ENCODE measurements at regions not wholly inside any gene's neighbourhood (a gene's known extent, or its start where the extent isn't known, plus 50 kb on each side); places are given as distances from the start of the nearest gene placed in this dataset.
"Not testable (repeated sequence)": the region's sequence is repeated elsewhere in the genome, so short reads cannot be mapped to it uniquely, and the experiment has no call there.

DNA sequence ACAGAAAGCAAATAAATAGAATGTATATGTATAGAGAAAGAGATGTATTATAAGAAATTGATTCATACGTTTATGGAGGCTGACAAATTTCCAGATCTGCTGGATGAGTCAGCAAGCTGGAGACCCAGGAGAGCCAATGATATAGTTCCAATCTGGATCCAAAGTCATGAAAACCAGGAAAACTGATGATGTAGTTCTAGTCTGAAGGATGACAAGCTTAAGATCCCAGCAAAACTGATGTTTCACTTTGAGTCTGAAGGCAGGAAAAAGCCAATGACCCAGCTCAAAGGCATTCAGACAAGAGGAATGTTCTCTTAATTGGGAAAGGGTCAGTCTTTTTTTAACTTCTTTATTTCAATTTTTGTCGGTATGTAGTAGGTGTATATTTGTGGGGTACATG is 102.6 kb downstream of the LHFPL1 start:
- DNase-seq: no peak

DNA sequence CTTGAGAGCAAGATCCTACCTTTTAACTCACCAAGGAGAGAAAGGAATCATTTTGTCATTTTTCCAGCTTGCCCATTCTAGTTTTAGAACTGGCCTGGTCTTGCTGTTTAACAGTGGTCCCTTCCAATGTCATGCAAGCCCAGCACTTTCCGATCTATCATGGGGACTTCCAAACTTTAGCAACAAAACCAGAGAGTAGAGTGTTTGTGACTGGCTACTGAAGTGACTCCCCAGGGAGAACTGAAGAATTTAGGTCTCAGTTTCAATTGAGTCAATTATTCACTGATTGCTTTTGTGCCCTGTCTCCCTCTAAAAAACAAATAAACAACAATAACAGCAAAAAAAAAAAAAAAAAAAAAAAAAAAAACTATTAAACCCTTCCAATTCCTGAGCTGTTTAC is 108.3 kb downstream of the LHFPL1 start:
- no peak for DNase-seq

DNA sequence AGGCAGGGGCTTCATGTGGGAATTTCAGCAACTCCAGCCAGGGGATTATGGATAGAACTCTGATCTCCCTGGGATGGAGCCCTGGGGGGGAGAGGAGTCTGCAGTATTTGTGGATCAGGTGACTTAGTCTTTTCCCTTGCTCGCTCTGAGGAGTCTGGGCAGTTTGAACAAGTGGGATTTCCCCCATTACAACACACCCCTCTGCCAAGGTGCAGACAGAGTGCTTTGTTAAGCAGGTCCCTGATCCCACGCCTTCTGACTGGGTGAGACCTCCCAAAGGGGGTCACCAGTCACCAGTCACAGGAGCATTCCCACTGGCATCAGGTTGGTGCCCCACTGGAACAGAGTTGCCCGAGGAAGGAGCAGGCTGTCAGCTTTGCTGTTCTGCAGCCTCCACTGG is 123.9 kb downstream of the LHFPL1 start:
- no peak for DNase-seq

DNA sequence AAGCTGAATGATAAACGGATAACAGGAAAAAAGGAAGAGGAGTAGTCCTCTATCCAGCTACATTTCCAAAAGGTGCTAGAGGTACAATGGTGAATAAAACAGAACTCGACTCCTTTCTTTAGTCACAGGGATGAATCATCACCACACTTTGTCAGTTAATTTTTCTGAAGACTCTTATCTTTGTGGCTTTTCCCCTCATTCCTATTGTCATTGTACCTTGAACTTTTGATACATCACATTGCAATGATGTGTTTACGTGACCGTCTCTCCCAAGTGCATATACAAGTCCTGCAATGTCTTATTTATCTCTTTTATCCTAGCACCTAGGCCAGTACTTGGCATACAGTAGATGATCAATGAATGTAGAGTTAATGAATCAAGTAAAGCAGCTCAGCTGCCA is 134.7 kb downstream of the LHFPL1 start:
- no peak for DNase-seq

DNA sequence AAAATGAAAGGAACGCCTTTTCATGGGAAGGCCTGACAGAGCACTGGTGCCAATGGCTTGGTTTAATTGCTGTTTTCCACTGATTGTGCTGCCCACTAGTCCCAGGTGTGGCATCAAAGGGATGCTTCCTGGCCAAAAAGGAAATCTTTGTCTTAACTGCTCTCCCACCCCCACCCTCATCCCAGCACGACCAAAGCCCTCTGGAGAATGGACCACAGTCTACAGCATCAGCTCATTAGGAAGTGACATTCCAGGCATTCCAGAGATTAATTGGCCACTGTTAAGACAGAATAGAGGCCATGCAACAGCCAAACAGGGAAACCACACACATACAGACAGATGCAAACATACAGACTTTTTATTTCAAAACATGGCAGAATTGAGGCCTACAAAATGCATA is 143.2 kb downstream of the LHFPL1 start:
- DNase-seq: no peak

DNA sequence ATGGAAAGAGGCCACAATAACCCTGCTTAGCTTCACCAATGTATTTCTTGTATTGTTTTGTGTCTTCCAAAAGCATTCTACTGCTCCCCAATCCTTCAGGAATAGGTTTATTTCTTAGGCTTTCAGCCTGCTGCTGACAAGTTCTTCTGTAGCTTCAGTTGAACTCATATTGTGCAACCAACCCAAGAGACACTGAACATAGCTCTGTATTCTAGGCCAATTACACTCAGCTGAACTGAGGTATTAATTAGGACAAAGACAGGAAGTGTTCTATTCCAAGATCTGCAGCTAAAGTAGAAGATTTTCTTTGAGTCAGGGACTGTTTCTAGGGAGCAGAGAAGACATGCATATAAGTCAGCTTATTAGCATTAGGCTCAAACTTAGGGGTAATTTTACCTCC is 151.8 kb downstream of the LHFPL1 start:
- no peak for DNase-seq

DNA sequence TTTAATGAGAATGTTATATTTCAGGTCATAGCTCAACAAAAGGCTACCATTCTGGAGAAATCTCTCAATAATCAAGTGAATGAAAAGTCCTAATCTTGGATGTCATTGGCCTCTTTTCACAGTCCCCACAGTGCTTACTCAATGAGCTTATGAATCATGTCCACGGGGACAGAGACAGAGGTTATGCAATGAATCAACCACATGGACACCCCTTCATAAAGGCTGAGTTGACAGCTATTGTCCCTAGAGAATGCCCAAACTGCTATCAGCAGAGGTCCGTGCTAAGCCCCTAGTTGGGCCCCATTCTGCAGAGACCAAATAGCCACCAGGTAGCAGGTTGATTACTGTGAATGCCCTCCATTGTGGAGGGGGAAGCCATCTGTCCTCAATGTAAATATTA is 158.1 kb downstream of the LHFPL1 start:
- peak; percentile 44 to 45 for DNase-seq

DNA sequence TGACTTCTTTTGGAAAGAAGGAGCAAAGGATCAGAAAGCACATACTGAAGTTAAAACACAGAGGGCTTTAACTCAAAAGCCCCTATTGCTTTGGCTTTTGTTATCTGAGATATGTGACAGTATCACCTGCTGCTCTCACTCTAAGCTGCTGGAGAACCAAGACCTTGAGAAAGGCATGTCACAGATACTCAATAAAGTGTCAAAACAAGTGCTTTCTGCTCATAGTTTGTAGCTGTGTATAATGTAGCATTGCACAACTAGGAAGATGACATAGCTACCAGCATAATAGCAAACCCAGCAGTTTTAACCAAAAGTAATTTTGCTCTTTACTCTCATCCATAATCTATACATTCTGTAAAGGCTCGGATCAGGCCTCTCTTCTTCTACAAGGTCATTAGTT is 159.6 kb downstream of the LHFPL1 start:
- DNase-seq: no peak

DNA sequence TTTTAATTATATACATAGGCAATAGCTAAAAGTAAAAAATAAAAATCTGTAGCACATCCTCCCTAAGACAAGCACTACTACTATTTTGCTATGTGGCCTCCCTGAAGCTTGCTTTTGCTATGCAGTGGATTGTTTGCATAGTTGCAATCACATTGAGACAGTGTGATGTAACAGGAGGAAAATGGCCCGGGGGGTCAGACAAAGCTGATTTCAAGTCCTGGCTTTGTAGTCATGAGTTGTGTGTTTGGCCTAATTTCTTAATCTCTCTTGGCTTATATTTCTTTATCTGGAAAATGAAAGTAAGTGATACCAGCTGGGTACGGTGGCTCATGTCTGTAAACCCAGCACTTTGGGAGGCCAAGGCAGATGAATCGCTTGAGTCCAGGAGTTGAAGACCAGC is 166.6 kb downstream of the LHFPL1 start:
- DNase-seq: no peak

DNA sequence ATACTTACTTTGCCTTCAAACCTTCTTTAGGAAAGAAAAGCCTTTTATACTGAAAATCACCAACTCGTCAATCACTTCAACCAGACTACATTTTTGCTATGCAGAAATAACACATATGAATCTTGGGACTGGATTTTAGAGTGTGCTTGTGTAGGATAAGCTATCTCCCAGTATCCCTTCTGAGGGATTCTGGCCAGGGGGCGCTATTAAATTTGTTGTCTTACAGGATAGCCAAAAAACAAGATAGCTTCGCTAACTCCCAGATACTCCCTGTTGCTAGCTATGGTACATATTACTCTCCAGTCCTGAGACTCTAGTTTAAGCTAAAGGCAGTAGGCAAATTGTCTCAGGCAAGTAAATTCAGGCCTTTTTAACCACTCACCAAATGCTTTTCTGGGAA is 167.2 kb downstream of the LHFPL1 start:
- DNase-seq: no peak

DNA sequence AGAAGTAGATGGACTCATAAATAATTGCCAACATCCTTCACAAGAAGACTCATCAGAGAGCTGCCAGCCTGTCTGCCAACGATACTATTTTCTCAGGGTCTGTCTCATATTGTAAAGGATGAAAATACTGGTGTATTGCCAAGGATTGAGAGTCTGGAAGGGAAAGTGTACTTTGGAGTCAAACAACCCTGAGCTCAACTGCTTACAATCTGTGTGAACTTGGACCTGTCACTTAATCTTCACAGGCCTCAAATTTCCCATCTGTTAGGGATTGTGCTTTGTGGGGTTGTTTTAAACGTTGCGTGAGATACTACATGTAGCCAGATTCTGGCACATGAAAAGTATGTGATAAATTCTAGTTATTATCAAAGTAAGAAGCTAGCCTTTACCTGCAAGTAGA is 169.1 kb downstream of the LHFPL1 start:
- DNase-seq: no peak

DNA sequence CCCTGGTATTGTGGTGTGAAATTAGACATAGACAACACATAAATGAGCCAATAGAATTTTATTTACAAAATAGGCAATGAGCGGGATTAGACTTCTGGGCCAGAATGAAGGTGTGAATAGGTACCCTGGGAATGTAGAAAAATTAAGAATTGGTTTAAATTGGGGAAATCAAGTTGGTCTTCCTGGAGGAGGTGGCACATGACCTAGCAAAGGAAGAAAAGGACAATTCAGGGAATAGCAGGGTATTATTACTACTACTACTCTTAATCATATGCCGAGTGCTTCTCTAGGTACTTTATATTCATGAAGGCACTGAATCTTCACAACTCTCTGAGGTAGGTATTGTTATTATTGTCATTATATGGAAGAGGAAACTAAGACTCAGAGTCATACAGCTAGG is 202.1 kb downstream of the LHFPL1 start:
- no peak for DNase-seq

DNA sequence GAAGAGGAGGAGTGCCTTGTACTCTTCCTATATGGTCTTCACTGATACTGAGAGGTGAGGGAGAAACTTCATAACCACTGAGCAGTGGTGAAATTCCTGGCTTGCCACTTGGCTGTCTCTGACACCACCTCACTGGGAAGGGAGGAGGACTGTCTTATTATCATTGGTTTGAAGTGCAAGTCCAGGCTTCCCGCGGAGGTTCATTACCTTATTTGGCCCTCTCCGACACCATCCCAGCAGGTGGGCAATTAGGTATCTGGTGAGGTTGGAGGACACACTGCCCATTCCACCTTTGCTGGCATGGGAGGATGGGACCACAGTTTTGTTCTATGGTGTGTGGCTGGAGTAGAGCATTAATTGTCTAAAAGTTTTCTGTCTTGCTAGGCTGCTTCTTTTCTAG is 206.1 kb downstream of the LHFPL1 start:
- DNase-seq: no peak

DNA sequence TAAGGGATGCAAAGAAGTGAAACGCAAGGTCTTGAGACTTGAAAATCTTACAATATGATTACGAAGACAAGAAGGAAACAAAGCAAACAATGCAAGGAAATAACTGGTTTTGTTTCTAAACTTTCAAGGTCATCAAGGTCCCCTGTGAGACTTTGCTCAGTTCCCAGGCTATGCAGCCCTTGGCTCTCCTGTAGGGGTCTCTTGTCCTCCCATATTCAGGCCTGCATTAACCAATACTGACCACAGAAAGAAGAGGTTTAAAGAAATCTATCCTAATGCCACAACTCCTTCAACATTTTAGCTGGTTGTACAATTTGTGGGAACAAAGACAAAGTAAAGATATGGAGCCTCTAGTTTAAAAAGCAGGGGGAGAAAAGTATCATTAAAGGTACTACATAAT is 209.2 kb downstream of the LHFPL1 start:
- DNase-seq: no peak

DNA sequence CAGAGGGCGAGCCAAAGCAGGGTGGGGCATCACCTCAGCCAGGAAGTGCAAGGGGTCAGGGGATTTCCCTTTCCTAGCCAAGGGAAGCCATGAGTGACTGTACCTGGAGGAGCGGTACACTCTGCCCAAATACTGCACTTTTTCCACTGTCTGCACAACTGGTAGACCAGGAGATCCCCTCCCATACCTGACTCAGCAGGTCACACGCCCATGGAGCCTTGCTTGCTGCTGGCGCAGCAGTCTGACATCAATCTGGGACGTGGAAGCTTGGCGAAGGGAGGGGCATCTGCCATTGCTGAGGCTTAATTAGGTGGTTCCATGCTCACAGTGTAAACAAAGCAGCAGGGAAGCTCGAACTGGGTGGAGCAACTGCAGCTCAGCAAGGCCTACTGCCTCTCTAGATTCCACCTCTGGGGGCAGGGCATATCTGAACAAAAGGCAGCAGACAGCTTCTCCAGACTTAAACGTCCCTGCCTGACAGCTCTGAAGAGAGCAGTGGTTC is 217.7 kb downstream of the LHFPL1 start:
- DNase-seq: not testable (repeated sequence)

DNA sequence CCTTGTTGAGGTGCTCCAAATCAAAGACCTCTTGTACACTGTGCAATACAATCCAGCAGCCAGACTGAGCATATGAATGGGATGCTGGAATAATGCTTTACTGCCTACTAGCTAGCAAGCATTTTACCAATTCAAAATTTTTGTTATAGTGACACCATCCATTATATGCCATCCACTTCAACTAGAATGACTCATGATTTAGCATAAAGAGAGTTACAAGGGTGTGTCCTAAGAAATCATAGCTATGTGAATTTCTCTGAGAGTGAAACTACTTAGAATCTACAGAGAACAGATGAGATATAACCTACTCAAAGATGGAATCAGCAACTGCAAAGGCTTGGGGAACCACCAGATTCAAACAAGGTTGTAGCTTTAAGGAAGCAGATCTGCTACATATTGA is 221.9 kb downstream of the LHFPL1 start:
- DNase-seq: no peak

DNA sequence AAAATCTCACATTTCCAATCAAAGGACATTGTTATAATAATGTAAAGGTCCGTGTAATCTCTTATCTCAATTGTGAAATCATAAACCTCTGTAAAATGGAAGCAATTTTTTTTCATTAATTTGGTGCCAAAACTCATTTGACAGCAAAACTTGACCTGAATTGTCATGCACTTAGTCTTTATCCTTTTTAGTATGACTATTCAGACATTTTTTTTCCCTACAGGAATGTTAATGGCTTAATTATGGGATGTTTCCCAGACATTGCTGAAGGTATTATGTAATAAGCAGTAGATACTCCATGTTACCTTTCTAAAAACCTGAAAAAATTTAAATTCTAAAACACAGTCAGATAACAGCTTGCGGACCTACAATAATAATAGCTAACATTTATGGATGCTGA is 228.9 kb downstream of the LHFPL1 start:
- no peak for DNase-seq

DNA sequence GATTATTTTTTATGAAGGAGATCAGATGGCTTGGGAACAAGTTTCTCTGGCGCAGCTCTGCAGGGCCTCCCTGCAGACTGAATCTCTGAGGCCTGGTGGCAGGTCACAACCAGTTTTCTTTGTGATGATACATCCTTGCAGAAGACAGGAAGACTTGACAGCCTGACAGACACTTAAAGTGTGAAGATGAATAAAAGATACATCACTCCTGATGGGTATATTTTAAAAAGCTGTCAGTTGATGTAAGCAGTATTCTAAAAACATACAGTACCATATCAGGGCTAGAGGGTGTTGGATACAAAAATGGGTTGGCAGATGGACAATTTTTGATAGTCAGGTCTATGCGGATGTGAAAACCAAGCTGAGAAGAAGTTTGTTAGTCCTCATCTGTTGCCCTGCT is 239.5 kb downstream of the LHFPL1 start:
- DNase-seq: no peak

DNA sequence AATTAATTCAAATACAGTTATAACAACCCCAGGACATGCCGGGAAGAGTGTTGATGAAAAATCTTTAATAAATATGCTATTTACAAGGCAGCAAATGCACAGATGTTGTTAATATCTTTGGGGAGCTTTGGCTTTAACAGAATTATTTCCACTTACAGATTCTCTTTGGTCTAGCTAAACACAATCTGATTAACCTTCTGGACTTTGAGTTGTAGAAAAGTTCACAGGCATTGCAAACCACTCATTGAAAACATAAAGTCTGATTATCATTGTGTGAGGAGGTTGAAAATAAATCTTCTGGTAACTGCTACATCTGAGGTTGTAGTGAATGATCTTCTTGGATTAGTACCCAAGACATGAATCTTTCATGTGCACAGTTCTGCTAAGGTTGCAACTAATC is 255.6 kb downstream of the LHFPL1 start:
- DNase-seq: no peak

DNA sequence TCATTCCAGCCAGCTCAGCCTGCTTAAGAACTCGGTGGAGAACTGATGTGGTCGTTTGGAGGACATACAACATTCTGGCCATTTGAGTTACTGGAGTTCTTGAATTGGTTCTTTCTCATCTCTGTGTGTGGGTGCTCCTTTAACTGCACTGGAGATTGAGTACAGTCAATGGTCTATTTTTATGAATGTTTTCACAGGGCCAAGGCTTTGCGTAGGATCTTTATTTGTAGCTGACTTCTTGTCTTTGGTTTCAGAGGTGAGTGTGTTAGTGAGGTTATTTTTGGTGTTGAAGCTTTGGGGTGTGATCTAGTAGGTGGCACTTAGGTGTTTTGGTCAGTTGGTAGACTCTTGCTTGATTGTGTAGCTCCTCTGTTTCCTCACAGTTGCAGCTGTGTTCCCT is 288.4 kb downstream of the LHFPL1 start:
- DNase-seq: no peak

DNA sequence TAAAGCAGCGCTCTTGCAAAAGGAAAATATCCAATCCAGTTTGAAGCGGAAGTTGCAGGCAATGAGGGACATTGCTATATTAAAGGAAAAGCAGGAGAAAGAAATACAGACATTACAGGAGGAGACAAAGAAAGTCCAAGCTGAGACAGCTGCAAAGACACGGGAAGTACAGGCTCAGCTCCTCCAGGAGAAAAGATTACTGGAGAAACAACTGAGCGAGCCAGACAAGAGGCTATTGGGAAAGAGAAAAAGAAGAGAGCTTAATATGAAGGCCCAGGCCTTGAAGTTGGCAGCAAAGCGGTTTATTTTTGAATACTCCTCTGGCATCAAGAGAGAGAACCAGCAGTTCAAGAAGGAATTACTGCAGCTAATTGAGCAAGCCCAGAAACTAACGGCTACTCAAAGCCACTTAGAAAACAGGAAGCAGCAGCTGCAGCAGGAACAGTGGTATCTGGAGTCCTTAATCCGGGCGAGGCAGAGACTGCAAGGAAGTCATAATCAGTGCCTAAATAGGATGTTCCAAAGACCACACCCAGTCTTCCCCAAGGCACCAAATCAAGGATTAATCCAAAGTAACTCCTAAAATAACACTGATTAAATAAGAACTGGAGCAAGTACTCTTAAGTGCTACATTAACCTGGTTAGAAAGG is 298.0 kb downstream of the LHFPL1 start:
- not testable (repeated sequence) for DNase-seq

DNA sequence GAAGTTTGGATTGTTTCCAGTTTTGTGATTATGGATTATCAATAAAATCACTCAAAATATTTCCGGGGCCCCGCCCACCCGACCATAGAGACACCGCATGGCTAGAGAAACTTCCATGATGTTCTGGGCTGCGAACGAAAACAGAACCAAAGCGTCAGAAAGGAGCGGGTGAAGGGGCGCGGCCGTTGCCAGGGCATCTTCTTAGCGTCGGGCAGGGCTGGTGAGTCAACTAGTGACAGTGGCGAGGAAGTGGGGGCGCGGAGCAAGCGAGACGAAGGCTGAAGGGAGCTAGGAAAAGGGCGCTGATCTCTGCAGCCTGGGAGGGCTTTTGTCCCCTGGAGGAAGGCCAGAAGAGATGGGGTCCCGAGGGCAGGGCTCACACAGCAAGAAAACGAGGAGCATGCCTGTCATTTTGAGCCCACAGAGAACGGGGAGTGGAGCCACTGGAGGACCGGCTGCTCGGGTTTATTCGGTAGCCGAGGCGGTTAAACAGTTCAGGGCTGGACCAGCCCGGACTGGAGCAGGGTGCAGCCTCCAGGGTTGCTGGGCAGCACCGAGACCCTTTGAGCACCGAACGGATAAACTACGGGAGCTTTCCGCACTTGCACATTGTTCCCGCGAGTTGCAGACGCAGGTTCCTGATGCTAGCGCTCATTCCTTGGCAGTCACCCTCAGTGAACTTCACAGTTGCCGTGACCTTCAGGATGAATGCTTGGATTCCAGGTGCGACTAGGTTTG is 298.1 kb upstream of the TRPC5 start:
- DNase-seq: no peak

DNA sequence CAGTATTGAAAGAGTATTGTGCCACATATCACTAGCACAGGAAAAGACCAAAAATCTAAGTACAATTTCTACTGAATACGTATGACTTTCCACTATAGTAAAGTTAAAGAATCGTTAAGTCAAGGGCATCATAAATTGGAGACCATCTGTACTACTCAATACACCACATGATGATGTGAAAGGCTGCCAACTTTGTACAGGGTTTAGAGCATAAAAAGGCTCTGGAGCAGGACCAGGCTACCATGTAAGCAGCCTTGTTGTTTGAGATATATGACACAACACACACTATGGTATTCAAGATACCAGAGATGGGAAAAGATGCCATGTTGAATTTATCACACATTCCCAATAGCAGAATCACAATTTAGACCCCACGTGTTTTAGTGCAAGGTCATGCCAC is 294.9 kb upstream of the TRPC5 start:
- no peak for DNase-seq

DNA sequence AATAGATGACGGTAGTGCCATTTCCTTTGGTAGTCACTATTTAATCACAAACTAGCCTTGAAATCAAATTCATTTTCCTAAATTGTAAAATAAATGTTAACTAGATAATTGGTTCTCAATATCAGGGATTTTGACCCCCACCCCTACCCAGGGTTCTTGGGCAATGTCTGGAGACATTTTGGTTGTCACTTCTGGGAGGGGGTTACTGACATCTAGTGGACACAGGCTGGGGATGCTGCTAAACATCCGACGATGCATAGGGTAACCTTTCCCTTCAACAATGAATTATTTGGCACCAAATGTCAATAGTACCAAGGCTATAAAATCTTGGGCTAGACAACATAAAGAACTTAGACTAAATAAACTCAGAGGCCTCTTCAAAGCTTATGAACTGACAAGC is 285.8 kb upstream of the TRPC5 start:
- no peak for DNase-seq

DNA sequence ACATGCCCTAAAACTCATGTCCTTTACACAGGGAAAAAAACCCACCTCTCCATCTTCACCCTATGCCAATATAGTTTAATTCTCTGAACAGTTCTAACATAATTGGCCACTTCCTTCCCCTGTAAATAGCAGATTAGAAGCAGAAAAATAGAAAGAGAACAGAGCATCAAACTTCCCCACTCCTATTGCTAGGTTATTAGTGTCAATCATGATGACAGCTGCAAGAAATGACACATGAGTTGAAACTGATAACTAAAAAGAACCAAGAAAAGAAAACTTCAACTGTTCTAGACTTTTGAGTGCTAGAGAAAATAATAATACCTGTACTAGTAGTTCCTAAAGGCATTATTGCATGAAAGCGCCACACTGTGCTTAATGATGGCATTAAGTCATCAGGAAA is 284.5 kb upstream of the TRPC5 start:
- no peak for DNase-seq

Data from NCI-H1930 (cell line).